CD14-positive monocyte (primary cell): ENCODE measurements at regions not wholly inside any gene's neighbourhood (a gene's known extent, or its start where the extent isn't known, plus 50 kb on each side); places are given as distances from the start of the nearest gene placed in this dataset.

Experiments used
- DNase-seq, 3 donors: peaks; one replicate each; pipeline ENCODE4 v3.0.0-alpha.2; 2011 to 2022
- H2AFZ ChIP-seq: 2 replicates; pipeline ENCODE4 v1.6.0; 2012; ENCODE audit warnings: mild to moderate bottlenecking, low read depth, low read length, inconsistent platforms; ENCODE audit not compliant: insufficient read depth, poor library complexity, severe bottlenecking
- H3K27ac ChIP-seq, 2 donors: 1 replicate in 1 of 2; 2 replicates in 1 of 2; pipeline ENCODE4 v1.5.1; 2012 to 2013; ENCODE audit warnings: low read length in 2 of 2, control low read depth in 1 of 2, inconsistent platforms in 1 of 2, low read depth in 1 of 2, mild to moderate bottlenecking in 1 of 2
- H3K27me3 ChIP-seq, 2 donors: one replicate each; pipeline versions ENCODE4 v1.6.0 to v1.6.1; 2011 to 2013; ENCODE audit warnings: low read length in 2 of 2; ENCODE audit not compliant: control insufficient read depth in 2 of 2, insufficient read depth in 2 of 2
- H3K36me3 ChIP-seq, 2 donors: replicated peaks in 1 of 2; 1 replicate in 1 of 2; 2 replicates in 1 of 2; pipeline versions ENCODE4 v1.5.1 to v1.6.1; 2012 to 2013; ENCODE audit warnings: low read length in 2 of 2, control low read depth in 1 of 2, inconsistent platforms in 1 of 2, mild to moderate bottlenecking in 1 of 2; ENCODE audit not compliant: insufficient read depth in 2 of 2, control insufficient read depth in 1 of 2
- H3K4me1 ChIP-seq, 2 donors: 1 replicate in 1 of 2; 2 replicates in 1 of 2; pipeline versions ENCODE4 v1.5.1 to v1.6.1; 2012 to 2013; ENCODE audit warnings: low read length in 2 of 2, control low read depth in 1 of 2, inconsistent platforms in 1 of 2, mild to moderate bottlenecking in 1 of 2, moderate library complexity in 1 of 2; ENCODE audit not compliant: insufficient read depth in 2 of 2, control insufficient read depth in 1 of 2
- H3K4me2 ChIP-seq: replicated peaks from 2 replicates; pipeline ENCODE3; 2012; ENCODE audit warnings: low read length, moderate library complexity, mild to moderate bottlenecking; ENCODE audit not compliant: poor library complexity, severe bottlenecking; ENCODE audit errors: extremely low read depth
- H3K4me3 ChIP-seq, 3 experiments: fragments of 200-600 bp in 1 of 3; sonication (generic) in 1 of 3; replicated peaks in 1 of 3; 1 replicate in 2 of 3; 2 replicates in 1 of 3; pipeline ENCODE4 v1.5.1; 2011 to 2013; ENCODE audit warnings: low read length in 3 of 3, mild to moderate bottlenecking in 3 of 3, control low read depth in 2 of 3, low read depth in 2 of 3, inconsistent platforms in 1 of 3, moderate library complexity in 1 of 3
- H3K79me2 ChIP-seq: 2 replicates; pipeline ENCODE4 v1.6.0; 2012; ENCODE audit warnings: mild to moderate bottlenecking, control low read depth, inconsistent platforms, low read length, moderate library complexity; ENCODE audit not compliant: insufficient read depth
- H3K9ac ChIP-seq: 2 replicates; pipeline ENCODE4 v1.6.0; 2017; ENCODE audit warnings: low read length, mild to moderate bottlenecking; ENCODE audit not compliant: insufficient read depth, poor library complexity, severe bottlenecking
- H3K9me3 ChIP-seq, 2 donors: replicated peaks in 1 of 2; 1 replicate in 1 of 2; 2 replicates in 1 of 2; pipeline versions ENCODE4 v1.5.1 to v1.6.1; 2012 to 2013; ENCODE audit warnings: low read length in 2 of 2, control low read depth in 1 of 2; ENCODE audit not compliant: control insufficient read depth in 1 of 2, insufficient read depth in 1 of 2
- H4K20me1 ChIP-seq: 2 replicates; pipeline ENCODE4 v1.6.0; 2012; ENCODE audit warnings: mild to moderate bottlenecking, low read length, control low read depth, moderate library complexity; ENCODE audit not compliant: insufficient read depth
- H3K27ac Mint-ChIP-seq, 7 donors: one replicate each; pipeline ENCODE4 v1.8.0; 2020; ENCODE audit warnings: mild to moderate bottlenecking in 7 of 7, mixed read lengths in 7 of 7, moderate library complexity in 6 of 7, inconsistent platforms in 2 of 7
- H3K27me3 Mint-ChIP-seq, 3 donors: one replicate each; pipeline ENCODE4 v1.8.0; 2021 to 2022; ENCODE audit warnings: low read depth in 3 of 3, mild to moderate bottlenecking in 3 of 3, mixed read lengths in 3 of 3, moderate library complexity in 3 of 3, inconsistent platforms in 1 of 3
- H3K36me3 Mint-ChIP-seq, 2 donors: one replicate each; pipeline ENCODE4 v1.8.0; 2020; ENCODE audit warnings: mixed read lengths in 2 of 2, inconsistent platforms in 1 of 2, mild to moderate bottlenecking in 1 of 2
- H3K4me1 Mint-ChIP-seq: one replicate; pipeline ENCODE4 v1.8.0; 2020; ENCODE audit warnings: mild to moderate bottlenecking, mixed read lengths
- H3K4me3 Mint-ChIP-seq, 2 donors: one replicate each; pipeline ENCODE4 v1.8.0; 2020; ENCODE audit warnings: mild to moderate bottlenecking in 2 of 2, mixed read lengths in 2 of 2, moderate library complexity in 1 of 2
- H3K9me3 Mint-ChIP-seq, 7 donors: one replicate each; pipeline ENCODE4 v1.8.0; 2020 to 2022; ENCODE audit warnings: mixed read lengths in 7 of 7, mild to moderate bottlenecking in 6 of 7, moderate library complexity in 6 of 7, inconsistent platforms in 2 of 7
- WGBS: methylation state at CpG from one replicate; pipeline ENCODE4 v1.1.5; 2013; ENCODE audit warnings: missing lambda C conversion rate; ENCODE audit not compliant: insufficient coverage; 5-methylcytosine and 5-hydroxymethylcytosine counted together
- intact Hi-C, 2 donors: fragments of 100-400 bp; cut with micrococcal nuclease; formaldehyde crosslinking; loops; one replicate each; pipeline versions ENCODE4 v1.15.0 to v1.15.1; 2023
- TF ChIP-seq, protein P1 (sequence below): fragments of 200-600 bp; IDR thresholded peaks from one replicate; pipeline ENCODE4 v1.8.0; 2022; ENCODE audit warnings: antibody characterized with exemption, mild to moderate bottlenecking

DNA sequence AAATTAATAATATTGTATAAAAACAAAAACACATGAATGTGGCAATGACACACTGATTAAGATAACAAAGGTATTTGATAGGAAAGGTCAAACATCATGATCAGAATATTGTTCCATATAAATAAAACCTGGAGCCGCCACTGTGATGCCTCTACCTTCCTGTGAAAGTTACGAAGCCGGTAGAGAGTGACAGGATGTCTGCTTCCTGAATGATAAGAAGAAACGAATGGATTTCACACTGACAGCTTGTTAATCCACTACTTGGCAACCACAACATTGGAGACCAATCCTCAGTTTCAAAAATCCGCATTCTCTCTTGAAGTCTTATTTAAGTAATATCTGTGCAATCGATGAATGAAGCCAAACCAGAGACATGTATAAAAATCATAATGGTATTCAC is 315.1 kb downstream of the HDGFL1 start:
- no peaks in the 10 kb centered on the region for H3K79me2 ChIP-seq
- no peaks in the 10 kb centered on the region for H3K27me3 Mint-ChIP-seq
- no peak overlapping the region for H3K4me3 Mint-ChIP-seq
- H3K27me3 ChIP-seq, result no peaks in the 10 kb centered on the region
- intact Hi-C loops, result no loop called here
- no peak overlapping the region for H3K9ac ChIP-seq
- H3K4me1 ChIP-seq, result no peaks in the 10 kb centered on the region
- H3K4me1 Mint-ChIP-seq, result no peaks in the 10 kb centered on the region
- H3K36me3 ChIP-seq, result no peaks in the 10 kb centered on the region
- H3K9me3 ChIP-seq, result no peaks in the 10 kb centered on the region
- DNase-seq, result no peak
- no peaks in the 10 kb centered on the region for H4K20me1 ChIP-seq
- H3K36me3 Mint-ChIP-seq, result no peaks in the 10 kb centered on the region
- H3K27ac ChIP-seq, result no peak overlapping the region
- no peak overlapping the region for H3K27ac Mint-ChIP-seq
- TF ChIP-seq, protein P1, sequence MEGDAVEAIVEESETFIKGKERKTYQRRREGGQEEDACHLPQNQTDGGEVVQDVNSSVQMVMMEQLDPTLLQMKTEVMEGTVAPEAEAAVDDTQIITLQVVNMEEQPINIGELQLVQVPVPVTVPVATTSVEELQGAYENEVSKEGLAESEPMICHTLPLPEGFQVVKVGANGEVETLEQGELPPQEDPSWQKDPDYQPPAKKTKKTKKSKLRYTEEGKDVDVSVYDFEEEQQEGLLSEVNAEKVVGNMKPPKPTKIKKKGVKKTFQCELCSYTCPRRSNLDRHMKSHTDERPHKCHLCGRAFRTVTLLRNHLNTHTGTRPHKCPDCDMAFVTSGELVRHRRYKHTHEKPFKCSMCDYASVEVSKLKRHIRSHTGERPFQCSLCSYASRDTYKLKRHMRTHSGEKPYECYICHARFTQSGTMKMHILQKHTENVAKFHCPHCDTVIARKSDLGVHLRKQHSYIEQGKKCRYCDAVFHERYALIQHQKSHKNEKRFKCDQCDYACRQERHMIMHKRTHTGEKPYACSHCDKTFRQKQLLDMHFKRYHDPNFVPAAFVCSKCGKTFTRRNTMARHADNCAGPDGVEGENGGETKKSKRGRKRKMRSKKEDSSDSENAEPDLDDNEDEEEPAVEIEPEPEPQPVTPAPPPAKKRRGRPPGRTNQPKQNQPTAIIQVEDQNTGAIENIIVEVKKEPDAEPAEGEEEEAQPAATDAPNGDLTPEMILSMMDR, result no peak
- H2AFZ ChIP-seq, result no peak overlapping the region
- H3K4me3 ChIP-seq, result no peak overlapping the region
- WGBS, result no CpG with 5 or more reads among the region's 6 CpGs
- H3K4me2 ChIP-seq, result no peak overlapping the region
- H3K9me3 Mint-ChIP-seq, result peaks cover 0 to 5% (median 0%) of the 10 kb centered on the region in 7 donors

DNA sequence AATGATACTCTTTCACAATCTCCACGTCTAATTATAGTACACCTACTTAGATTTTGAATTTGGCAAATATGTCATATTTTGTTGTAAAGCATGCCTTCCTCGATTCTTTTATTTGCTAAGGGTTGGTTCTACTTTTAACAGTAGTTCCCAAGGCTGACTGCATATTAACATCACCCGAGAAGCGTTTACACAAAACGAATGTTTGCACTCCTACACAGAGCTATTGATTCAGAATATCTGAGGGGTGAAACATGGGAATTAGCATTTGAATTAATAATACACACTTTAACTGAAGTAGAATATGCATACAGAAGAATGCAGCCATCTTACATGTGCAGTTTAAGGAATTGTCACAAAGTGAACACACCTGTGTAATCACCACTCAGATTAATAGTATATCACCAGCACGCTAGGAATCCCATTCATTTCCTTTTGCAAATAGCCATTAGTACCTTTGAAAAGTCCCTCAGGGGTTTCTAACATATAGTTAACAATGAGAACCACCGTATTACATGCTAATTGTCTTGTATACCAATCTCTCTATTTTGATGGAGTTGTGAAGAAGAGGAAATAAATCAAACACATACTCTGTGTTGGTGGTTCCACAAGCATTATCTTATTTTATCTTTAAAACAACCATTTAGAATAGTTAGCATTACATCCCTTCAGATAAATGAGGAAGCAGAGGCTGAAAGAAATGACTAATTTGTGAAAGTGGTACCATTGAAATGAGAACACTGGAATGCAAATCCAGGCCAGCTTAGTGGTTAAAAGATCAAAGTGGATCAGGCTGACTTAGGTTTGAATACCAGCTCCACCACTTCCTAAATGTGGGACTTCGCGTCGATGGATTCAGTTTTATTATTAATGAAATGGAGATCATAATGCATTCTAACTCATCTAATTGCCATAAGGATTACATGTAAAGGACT is 317.6 kb downstream of the HDGFL1 start:
- Histone ChIP-seq H4K20me1 (no peaks in the 10 kb centered on the region), H3K4me2 (no peak overlapping the region), H3K4me1 (no peaks in the 10 kb centered on the region), H3K9me3 (no peaks in the 10 kb centered on the region), H3K36me3 (no peaks in the 10 kb centered on the region), H3K4me3 (no peak overlapping the region), H3K27ac (no peak overlapping the region), H3K79me2 (no peaks in the 10 kb centered on the region), H3K9ac (no peak overlapping the region), H2AFZ (no peak overlapping the region), H3K27me3 (no peaks in the 10 kb centered on the region)
- Mint-ChIP-seq H3K4me3 (no peak overlapping the region), H3K27ac (no peak overlapping the region), H3K9me3 (peaks cover 0 to 4% (median 0%) of the 10 kb centered on the region in 7 donors), H3K27me3 (no peaks in the 10 kb centered on the region), H3K36me3 (no peaks in the 10 kb centered on the region), H3K4me1 (no peaks in the 10 kb centered on the region)
- TF ChIP-seq, protein P1, result no peak
- DNase-seq, result no peak
- intact Hi-C loops, result no loop called here
- WGBS, result no CpG with 5 or more reads among the region's 10 CpGs
